ENCODE measurements at regions not wholly inside any gene's neighbourhood (a gene's known extent, or its start where the extent isn't known, plus 50 kb on each side); places are given as distances from the start of the nearest gene placed in this dataset.

DNA sequence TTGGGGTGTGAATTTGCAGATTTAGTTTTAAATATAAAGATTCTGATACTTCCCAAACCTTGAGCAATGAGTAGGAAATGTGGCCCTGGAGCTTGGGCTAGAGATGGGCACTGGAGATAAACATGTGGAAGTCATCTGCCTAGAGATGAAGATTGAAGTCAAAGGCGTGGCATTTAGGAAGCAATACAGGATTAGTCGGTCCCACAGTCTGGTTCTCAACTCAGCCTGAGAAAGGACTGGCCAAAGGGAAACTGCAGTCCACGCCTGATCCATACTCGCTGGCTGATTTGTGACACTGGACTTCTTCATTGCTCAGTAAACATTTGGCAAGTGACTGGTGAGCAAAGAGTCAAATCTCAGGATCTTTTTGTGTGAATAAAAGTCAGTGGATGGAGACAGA is 268.2 kb upstream of the ATP2B1 start:
- intact Hi-C loops (cut with DNase I; ENCODE audit: low total_unique reads), result no loop called here
- H3K9me3 ChIP-seq, result no peaks in the 10 kb centered on the region
- H3K27me3 ChIP-seq, result no peaks in the 10 kb centered on the region
- H3K36me3 ChIP-seq, result no peaks in the 10 kb centered on the region
- no peaks in the 10 kb centered on the region for H3K4me1 ChIP-seq
- 86 to 92% (median 90%) methylated on average over 4 of the region's 4 CpGs for WGBS, 5 donors
- H3K27ac ChIP-seq, result no peak overlapping the region
- H3K4me3 ChIP-seq, result no peak overlapping the region
- no peak for TF ChIP-seq EP300 (IDR thresholded peaks at IDR 0.05)
- TF ChIP-seq POLR2A (IDR thresholded peaks at IDR 0.05), result no peak
- no peak for TF ChIP-seq POLR2AphosphoS5 (IDR thresholded peaks at IDR 0.05)
- TF ChIP-seq, protein P1, sequence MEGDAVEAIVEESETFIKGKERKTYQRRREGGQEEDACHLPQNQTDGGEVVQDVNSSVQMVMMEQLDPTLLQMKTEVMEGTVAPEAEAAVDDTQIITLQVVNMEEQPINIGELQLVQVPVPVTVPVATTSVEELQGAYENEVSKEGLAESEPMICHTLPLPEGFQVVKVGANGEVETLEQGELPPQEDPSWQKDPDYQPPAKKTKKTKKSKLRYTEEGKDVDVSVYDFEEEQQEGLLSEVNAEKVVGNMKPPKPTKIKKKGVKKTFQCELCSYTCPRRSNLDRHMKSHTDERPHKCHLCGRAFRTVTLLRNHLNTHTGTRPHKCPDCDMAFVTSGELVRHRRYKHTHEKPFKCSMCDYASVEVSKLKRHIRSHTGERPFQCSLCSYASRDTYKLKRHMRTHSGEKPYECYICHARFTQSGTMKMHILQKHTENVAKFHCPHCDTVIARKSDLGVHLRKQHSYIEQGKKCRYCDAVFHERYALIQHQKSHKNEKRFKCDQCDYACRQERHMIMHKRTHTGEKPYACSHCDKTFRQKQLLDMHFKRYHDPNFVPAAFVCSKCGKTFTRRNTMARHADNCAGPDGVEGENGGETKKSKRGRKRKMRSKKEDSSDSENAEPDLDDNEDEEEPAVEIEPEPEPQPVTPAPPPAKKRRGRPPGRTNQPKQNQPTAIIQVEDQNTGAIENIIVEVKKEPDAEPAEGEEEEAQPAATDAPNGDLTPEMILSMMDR (IDR thresholded peaks at IDR 0.05), result no peak
- no peak for DNase-seq

DNA sequence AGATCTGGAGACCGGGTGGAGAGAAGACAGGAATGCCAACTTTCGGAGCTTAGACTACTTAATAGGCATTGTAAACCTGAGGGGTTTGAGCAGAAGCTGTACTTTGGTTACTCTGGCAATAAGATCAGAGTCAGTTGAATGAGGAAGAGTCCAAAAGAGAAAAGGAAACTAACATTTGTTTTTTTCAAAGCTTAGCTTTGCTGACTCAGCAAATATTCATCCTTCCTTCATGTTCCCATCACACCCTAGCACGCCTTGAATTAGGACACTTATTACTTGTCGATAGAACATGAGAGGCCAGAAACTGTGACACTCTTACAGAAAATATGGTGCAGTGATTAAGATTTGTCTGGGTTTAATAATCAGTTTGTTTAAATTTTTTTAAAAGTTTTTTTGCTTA is 266.9 kb upstream of the ATP2B1 start:
- no peaks in the 10 kb centered on the region for H3K27me3 ChIP-seq
- no peak for TF ChIP-seq EP300 (IDR thresholded peaks at IDR 0.05)
- TF ChIP-seq, protein P1 (IDR thresholded peaks at IDR 0.05), result no peak
- no peak for TF ChIP-seq POLR2AphosphoS5 (IDR thresholded peaks at IDR 0.05)
- TF ChIP-seq POLR2A (IDR thresholded peaks at IDR 0.05), result no peak
- no peaks in the 10 kb centered on the region for H3K36me3 ChIP-seq
- intact Hi-C loops (cut with DNase I; ENCODE audit: low total_unique reads), result no loop called here
- H3K9me3 ChIP-seq, result no peaks in the 10 kb centered on the region
- DNase-seq, result no peak
- no peaks in the 10 kb centered on the region for H3K4me1 ChIP-seq
- H3K27ac ChIP-seq, result no peak overlapping the region
- 89 to 98% (median 93%) methylated on average over 4 of the region's 4 CpGs for WGBS, 5 donors
- no peak overlapping the region for H3K4me3 ChIP-seq

DNA sequence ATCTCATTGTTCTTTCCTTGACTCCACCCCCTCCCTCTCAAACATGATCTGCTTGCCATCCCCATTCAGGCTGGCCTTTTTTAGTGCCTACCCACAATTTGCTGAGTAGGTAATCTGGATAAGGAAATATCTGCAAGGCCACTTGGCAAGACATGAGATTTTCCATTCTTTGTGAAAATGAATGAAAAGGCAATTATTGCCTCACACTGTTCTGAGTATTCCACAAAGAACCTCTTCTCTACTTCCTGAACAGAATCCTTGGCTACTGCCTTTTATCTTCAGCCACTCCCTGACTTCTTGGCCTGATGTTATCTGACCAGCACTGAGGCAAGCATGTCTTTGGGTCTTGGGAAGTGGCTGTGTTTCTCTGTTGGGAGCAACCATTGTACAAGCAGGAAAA is 263.2 kb upstream of the ATP2B1 start:
- no peak overlapping the region for H3K4me3 ChIP-seq
- H3K36me3 ChIP-seq, result no peaks in the 10 kb centered on the region
- intact Hi-C loops (cut with DNase I; ENCODE audit: low total_unique reads), result no loop called here
- DNase-seq, result peak in 1 of 2 donors; percentile 54
- no peak overlapping the region for H3K27ac ChIP-seq
- H3K9me3 ChIP-seq, result no peaks in the 10 kb centered on the region
- H3K4me1 ChIP-seq, result peaks cover 0 to 6% (median 3%) of the 10 kb centered on the region in 4 donors
- H3K27me3 ChIP-seq, result no peaks in the 10 kb centered on the region
- TF ChIP-seq POLR2A (IDR thresholded peaks at IDR 0.05) (no peak), POLR2AphosphoS5 (IDR thresholded peaks at IDR 0.05) (peak in 1 of 3 donors; percentile 15)

DNA sequence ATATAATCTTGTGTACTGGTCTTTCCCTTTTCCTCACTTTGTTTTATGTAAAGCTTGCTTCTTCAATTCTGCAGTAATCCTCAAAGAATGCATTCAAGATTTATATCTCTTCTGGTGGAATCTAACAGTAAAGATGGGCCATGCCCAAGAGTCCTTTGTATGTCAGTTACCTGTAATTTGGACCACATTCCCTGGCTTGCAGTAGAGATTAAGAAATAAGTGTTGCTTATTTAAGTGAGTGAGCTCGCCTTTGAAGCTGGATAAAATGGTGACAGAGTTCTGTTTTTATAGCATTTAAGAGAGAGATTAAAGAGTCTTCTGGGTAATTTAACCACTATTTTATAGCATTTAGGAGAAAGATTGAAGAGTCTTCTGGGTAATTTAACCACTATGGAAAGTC is 262.1 kb upstream of the ATP2B1 start:
- Histone ChIP-seq H3K27ac (no peak overlapping the region), H3K9me3 (no peaks in the 10 kb centered on the region), H3K4me1 (peaks cover 0 to 6% (median 3%) of the 10 kb centered on the region in 4 donors), H3K36me3 (no peaks in the 10 kb centered on the region), H3K4me3 (no peak overlapping the region), H3K27me3 (no peaks in the 10 kb centered on the region)
- DNase-seq, result no peak
- 89 to 100% (median 95%) methylated on average over 1 of the region's 1 CpG for WGBS, 5 donors
- TF ChIP-seq EP300 (IDR thresholded peaks at IDR 0.05), result no peak
- TF ChIP-seq, protein P1 (IDR thresholded peaks at IDR 0.05), result no peak
- TF ChIP-seq POLR2A (IDR thresholded peaks at IDR 0.05), result no peak
- no peak for TF ChIP-seq POLR2AphosphoS5 (IDR thresholded peaks at IDR 0.05)
- intact Hi-C loops (cut with DNase I; ENCODE audit: low total_unique reads), result no loop called here

DNA sequence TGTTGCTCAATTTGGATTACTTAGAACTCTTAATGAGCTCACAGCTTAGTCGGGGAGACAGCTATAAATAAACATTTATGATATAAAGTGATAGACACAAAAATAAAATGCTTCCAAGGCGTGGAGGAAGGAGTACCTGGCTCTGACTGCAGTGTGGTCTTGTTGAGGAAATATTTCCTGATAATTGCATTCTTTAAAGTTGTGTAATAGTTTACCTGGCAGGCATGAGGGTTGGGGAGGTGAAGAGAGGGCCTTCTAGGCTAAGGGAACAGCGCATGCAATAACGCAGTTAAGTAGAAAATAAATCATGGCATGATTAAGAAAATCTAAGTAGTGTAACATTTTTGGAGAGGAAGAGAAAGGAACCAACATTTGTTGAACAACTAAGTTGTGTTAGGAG is 260.5 kb upstream of the ATP2B1 start:
- no peak for DNase-seq
- no peaks in the 10 kb centered on the region for H3K27me3 ChIP-seq
- WGBS, 5 donors, result 50 to 62% (median 55%) methylated on average over 4 of the region's 4 CpGs
- no peak for TF ChIP-seq POLR2AphosphoS5 (IDR thresholded peaks at IDR 0.05)
- no peak for TF ChIP-seq POLR2A (IDR thresholded peaks at IDR 0.05)
- no peak for TF ChIP-seq EP300 (IDR thresholded peaks at IDR 0.05)
- TF ChIP-seq, protein P1 (IDR thresholded peaks at IDR 0.05), result no peak
- no peaks in the 10 kb centered on the region for H3K36me3 ChIP-seq
- H3K9me3 ChIP-seq, result no peaks in the 10 kb centered on the region
- H3K4me1 ChIP-seq, result peaks cover 0 to 6% (median 3%) of the 10 kb centered on the region in 4 donors
- no peak overlapping the region for H3K4me3 ChIP-seq
- no peak overlapping the region for H3K27ac ChIP-seq
- intact Hi-C loops (cut with DNase I; ENCODE audit: low total_unique reads), result no loop called here

Measured in stomach (tissue), 8 donors.